GM21528 (cell line): ENCODE measurements at regions not wholly inside any gene's neighbourhood (a gene's known extent, or its start where the extent isn't known, plus 50 kb on each side); places are given as distances from the start of the nearest gene placed in this dataset.

Experiments
- ATAC-seq: cut with Tn5 transposase; IDR thresholded peaks from one replicate; pipeline ENCODE4 v1.9.1; 2021; ENCODE audit warnings: mild to moderate bottlenecking, moderate library complexity; ENCODE audit not compliant: unreplicated experiment, low FRiP score

DNA sequence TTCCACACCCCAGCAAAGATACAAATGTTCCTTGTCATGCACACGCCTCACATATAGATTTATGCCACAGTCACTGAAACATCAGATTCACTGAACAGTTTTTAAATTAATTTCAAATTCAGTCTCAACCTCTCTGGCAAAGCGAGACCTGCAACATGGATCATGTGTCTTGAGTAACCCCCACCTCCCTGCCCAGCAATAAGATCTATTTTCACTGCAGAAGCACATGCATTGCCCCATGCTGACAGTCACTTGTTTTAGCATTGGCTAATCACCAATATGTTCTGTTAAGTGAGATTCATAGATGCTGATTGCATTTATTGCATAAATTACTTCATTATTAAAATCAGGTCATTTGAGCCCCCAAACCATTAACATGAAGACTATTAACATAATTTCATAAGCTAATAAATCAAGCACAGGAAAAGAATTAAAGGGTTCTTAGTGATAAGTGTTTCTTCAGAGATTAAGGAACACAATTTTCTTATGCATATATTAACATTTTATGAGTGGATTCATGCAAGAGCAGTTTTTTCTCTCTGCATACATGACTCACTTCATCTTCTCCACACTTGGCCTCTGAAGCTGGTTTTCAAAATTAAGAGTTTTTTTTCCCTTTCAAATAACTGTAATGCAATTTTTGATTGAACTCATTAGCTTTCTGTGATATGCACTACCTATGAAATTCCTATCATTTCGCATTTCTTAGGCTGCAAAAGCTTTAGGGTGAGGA is 173.2 kb upstream of the SOX4 start:
- no peak for ATAC-seq

DNA sequence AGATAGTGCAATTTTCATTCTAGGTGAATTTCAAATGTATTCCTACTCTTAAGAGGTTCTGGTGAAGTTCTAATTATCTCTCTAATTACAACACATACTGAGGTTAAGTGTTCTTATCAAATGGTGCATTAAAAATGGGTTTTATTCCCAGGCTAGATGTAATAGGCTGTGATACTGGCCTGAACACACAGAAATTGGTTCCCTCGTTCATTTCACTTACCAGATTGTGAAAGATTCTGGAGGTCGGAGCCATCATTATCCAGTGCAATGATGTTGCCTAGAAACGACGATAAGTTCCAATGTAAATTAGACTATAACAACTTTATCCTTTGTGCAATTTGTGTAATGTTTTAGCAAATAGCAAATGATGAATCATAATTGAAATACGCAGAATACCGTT is 172.6 kb upstream of the SOX4 start:
- ATAC-seq, result no peak

GRCh38 chr6:21423106-21423854 is 170.3 kb upstream of the SOX4 start:
- no peak for ATAC-seq

DNA sequence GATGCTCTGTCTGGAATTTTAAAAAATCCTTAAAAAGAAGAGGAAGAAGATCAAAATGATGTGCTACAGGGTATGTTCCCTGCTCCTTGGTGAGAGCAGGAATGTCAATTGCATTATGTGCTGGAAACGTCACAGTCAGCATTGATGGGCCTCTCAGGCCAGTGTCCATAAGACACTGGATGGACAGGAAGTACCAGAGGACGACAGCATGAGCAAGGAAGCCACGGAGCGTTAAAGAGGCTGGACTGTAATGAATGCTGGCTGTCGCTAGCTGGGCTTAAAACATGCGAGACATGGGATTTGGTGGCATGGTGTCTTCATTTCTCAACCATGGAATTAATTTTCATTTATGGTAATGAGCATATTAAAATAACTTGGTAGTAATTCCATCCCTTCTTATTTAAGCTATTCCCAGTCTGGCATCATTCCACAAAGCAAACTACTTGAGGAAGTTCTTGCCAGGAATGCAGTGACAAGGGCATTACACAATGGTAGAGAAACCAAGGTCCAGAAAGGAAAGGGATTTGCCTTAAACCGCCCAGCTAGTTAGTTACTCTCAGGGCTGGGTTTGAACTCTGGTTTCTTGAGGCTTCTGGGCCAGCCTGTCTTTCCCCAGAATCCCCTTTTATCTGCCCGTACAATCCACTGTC is 166.6 kb upstream of the SOX4 start:
- no peak for ATAC-seq

GRCh38 chr6:21429291-21429690 is 164.3 kb upstream of the SOX4 start:
- ATAC-seq, result no peak

GRCh38 chr6:21431526-21431925 is 162.0 kb upstream of the SOX4 start:
- ATAC-seq, result no peak

DNA sequence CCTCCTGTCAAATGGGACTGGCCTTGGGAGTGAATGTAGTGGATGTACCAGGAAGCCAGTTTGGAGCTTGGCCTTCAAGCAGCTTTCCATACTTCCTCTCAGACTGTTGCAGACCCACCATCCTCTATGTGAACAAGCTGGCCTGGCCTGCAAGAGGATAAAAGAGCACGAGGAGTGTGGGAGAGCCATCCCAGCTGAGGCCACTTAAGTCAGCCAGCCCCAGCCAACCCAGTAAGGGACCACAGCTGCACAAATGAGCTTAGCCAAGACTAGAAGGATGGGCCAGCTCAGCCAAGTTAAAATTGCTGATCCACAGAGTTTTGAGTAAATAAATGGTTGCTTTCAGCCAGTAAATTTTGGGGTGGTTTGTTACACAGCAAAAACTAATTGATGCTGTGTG is 156.9 kb upstream of the SOX4 start:
- ATAC-seq, result no peak

- no peak for ATAC-seq
Measured at GRCh38 chr6:21437581-21437980, 156.0 kb upstream of the SOX4 start.

- peak; percentile 99 for ATAC-seq
Measured at GRCh38 chr6:21438237-21438985, 155.1 kb upstream of the SOX4 start.

GRCh38 chr6:21438986-21439352 is 154.6 kb upstream of the SOX4 start:
- peak; percentile 62 for ATAC-seq

GRCh38 chr6:21441386-21441785 is 152.2 kb upstream of the SOX4 start:
- ATAC-seq, result no peak

- ATAC-seq, result no peak
Measured at GRCh38 chr6:21442874-21443273, 150.7 kb upstream of the SOX4 start.

DNA sequence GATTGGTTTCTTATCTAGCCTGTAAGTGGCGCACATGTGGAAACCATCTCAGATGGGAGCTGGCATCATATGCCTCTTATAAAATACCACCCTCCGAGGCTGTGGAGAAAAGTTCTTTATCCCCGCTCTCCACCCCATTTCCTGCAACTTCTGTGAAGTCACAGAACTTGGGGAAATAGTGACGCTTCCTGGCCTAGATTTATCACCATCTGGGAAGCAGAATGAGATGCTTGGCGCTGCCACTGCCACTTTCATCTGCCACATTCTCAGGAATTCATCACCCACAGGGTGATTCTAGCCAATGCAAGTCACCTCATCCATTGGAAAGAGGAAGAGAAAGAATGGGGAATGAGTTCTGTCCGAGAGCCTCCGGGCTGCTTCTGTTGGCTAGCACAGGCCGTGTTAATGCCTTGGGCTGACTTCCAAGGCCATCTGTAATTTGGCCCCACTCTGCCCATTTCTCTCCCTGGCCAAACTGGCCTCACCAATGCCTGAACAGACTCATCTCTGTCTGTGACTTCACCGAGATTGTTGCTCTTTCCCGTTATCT is 148.8 kb upstream of the SOX4 start:
- no peak for ATAC-seq

DNA sequence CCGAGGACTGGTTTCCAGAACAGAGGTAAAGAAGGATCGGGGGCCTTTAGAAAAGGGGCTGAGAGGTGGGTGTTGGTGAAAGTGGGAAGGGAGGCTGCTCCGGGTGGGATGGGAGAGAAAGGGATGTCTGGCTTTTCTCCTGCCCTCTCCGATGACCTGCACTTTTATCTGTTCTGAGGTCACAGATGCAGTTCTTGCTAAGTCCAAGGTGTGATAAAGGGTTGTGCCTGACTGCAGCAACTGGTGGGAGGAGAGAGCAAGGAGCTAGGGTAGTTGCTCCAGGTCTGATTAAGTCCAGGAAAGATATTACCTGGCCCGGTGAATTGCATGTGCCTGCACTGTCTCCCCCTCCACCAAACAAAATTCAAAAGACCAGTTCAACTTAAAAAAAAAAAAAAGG is 145.6 kb upstream of the SOX4 start:
- ATAC-seq, result no peak

GRCh38 chr6:21448485-21449109 is 145.0 kb upstream of the SOX4 start:
- ATAC-seq, result no peak

DNA sequence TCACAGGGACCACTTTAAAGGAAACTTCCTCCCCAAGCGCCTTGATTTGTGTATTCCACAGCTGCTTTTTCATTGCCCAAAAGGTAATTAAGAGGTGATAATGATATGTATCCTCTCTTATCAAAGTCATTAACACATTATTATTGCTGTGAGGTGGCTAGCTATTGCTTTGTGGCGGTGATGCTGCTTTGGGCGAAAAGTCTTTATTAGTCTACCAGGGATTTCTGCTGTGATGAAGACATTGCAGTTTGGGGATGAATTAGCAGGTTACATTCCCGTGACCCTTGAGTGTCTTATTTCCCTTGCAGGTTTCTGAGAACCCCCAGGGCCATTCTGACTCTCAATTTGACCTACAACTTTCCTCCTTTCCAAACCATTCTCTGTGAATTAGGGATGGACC is 143.4 kb upstream of the SOX4 start:
- no peak for ATAC-seq

- ATAC-seq, result no peak
Measured at GRCh38 chr6:21450628-21451027, 142.9 kb upstream of the SOX4 start.

DNA sequence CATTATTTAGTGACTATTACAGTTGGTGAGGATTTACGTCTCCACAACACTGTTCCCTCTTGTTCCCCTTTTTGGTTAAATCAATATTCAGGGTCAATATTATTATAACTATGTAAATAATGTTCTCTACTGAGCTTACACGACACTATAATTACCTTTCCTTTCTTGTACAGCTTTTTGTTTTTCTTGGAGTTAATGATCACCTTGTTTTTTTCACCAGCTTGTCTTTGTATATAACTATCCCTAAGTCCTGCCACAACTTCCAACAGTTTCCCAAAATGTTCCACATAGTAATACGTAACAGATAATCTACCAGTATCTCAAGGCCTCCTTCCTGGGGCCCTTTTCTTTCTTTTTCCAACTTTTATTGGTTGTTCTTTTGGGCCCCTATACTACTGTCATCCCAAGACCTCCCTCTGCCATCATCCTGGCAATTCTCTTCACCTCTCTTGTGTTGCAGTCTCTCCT is 142.0 kb upstream of the SOX4 start:
- no peak for ATAC-seq

DNA sequence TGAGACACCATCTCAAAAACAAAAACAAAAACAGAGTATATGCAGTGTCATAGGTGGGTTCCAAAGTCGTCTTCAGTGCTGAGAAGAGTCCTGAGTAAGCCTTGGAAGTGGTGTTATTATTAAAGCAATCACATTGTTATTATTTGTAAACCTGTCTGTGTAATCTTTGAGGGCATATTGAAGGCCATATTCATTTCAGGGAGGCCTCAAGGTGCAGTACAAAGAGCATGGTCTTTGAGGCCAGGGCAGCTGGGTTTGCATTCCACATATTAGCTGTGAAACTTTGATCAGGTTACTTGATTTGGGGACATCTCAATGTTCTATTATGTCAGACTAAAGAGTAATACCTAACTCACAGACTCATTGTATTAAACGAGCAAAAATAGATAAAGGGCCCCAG is 139.3 kb upstream of the SOX4 start:
- no peak for ATAC-seq

DNA sequence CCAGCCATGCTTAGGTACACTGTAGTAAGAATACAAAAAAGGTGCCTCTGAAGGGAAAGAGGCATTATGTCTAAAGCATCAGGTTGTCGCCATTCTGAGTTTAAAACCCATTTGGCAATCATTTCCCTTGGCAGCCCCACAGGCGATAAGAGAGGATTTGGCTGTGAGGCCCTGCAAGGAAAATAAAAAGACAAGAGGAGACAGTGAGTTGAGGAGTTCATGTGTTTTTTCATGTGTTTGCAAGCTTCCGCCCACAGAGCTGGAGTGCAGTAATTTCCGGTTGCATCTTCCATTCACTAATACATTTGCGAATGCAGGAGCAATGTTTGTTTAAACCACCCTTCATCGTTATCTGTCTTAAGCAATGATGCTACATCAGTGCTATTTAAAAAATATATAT is 138.5 kb upstream of the SOX4 start:
- ATAC-seq, result no peak
